HepG2 (cell line): ENCODE measurements at regions not wholly inside any gene's neighbourhood (a gene's known extent, or its start where the extent isn't known, plus 50 kb on each side); places are given as distances from the start of the nearest gene placed in this dataset.

Experiments used
- DNMT1 ChIP-seq: sonication (generic); formaldehyde crosslinking; IDR thresholded peaks from 2 replicates; pipeline ENCODE4 v1.5.1; 2020; ENCODE audit warnings: mild to moderate bottlenecking, missing genetic modification reagents
- FOSL1 ChIP-seq: sonication (generic); formaldehyde crosslinking; IDR thresholded peaks from 2 replicates; pipeline ENCODE4 v1.9.0; 2021; ENCODE audit warnings: missing genetic modification reagents, borderline replicate concordance
- KLF16 ChIP-seq, 2 experiments: sonication (generic) in 1 of 2; formaldehyde crosslinking in 1 of 2; IDR thresholded peaks; 2 replicates each; pipeline versions ENCODE4 v1.6.1 to v1.8.0; 2016 to 2023; ENCODE audit warnings: missing genetic modification reagents in 2 of 2, missing compliant biosample characterization in 1 of 2
- SCMH1 ChIP-seq: sonication (generic); formaldehyde crosslinking; IDR thresholded peaks from 2 replicates; pipeline ENCODE4 v1.9.0; 2021; ENCODE audit warnings: missing genetic modification reagents, mild to moderate bottlenecking, borderline replicate concordance
- TEAD3 ChIP-seq: optimal IDR thresholded peaks from 2 replicates; pipeline ENCODE3; 2016; ENCODE audit warnings: borderline replicate concordance
- TGIF2 ChIP-seq: IDR thresholded peaks from 2 replicates; pipeline ENCODE4 v1.6.1; 2016; ENCODE audit warnings: control low read depth, missing compliant biosample characterization
- ZFAT ChIP-seq: sonication (generic); formaldehyde crosslinking; conservative IDR thresholded peaks from 2 replicates; pipeline ENCODE4 v1.8.1; 2023; ENCODE audit warnings: missing genetic modification reagents, inconsistent platforms
- ZKSCAN8 ChIP-seq: IDR thresholded peaks from 2 replicates; pipeline ENCODE4 v1.6.1; 2016; ENCODE audit warnings: borderline replicate concordance, missing genetic modification reagents, missing compliant biosample characterization
- ZNF292 ChIP-seq: sonication (generic); formaldehyde crosslinking; IDR thresholded peaks from 2 replicates; pipeline ENCODE4 v1.8.1; 2022; ENCODE audit warnings: mild to moderate bottlenecking, low read depth, missing genetic modification reagents, borderline replicate concordance
- ZNF33B ChIP-seq: sonication (generic); formaldehyde crosslinking; IDR thresholded peaks from 2 replicates; pipeline ENCODE4 v1.5.1; 2020; ENCODE audit warnings: mild to moderate bottlenecking, missing genetic modification reagents
- TF ChIP-seq, protein P1 (sequence below): sonication (generic); formaldehyde crosslinking; IDR thresholded peaks from 2 replicates; pipeline ENCODE4 v1.8.0; 2022; ENCODE audit warnings: missing genetic modification reagents, mild to moderate bottlenecking, inconsistent platforms, borderline replicate concordance
- TF ChIP-seq, protein P2 (sequence below): sonication (generic); formaldehyde crosslinking; IDR thresholded peaks from 2 replicates; pipeline ENCODE4 v1.4.0; 2020; ENCODE audit warnings: missing genetic modification reagents, mild to moderate bottlenecking, borderline replicate concordance
- TF ChIP-seq, protein P3 (sequence below): sonication (generic); formaldehyde crosslinking; conservative IDR thresholded peaks from 2 replicates; pipeline ENCODE4 v1.4.0; 2020; ENCODE audit warnings: missing genetic modification reagents

DNA sequence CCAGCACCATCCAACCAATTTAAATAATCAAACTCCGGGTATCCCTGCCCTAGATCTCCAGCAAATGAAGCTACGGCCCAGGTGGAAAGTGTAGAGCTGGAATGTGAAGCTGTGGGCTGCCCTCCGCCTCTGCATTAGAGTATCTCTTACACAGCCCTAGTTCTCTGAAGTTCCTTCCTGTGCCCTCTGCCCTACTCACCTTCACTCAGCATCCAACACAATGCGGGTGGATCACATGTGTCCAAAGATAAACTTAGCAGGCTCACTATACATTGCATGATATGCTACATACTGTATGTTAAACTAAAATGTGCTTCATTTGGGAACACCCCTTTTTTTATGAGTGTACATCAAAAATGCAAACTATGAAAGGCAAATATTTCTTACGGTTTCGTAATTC lies 70.0 kb upstream of the RAD23B start (continued):
- TF ChIP-seq, protein P1, sequence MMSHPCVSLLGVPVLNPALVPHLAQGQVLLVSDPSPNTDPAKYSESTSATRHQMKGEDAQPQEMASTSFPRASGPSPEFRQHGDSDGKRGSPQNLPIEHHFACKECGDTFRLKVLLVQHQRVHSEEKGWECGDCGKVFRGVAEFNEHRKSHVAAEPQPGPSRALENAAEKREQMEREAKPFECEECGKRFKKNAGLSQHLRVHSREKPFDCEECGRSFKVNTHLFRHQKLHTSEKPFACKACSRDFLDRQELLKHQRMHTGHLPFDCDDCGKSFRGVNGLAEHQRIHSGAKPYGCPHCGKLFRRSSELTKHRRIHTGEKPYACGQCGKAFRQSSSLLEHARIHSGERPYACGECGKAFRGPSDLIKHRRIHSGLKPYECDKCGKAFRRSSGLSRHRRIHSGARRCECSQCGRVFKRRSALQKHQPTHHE (CRISPR knock-in tag) = no peak
- TF ChIP-seq TGIF2 (CRISPR knock-in tag) (no peak), ZNF33B (no peak), FOSL1 (CRISPR knock-in tag) (no peak), ZKSCAN8 (CRISPR knock-in tag) (no peak), DNMT1 (CRISPR knock-in tag) (no peak), KLF16 (CRISPR knock-in tag; IDR thresholded peaks at IDR 0.05) (no peak), ZNF292 (CRISPR knock-in tag) (no peak), ZFAT (CRISPR knock-in tag) (no peak), TEAD3 (CRISPR knock-in tag) (peak; percentile 57), SCMH1 (no peak)
- TF ChIP-seq, protein P2, sequence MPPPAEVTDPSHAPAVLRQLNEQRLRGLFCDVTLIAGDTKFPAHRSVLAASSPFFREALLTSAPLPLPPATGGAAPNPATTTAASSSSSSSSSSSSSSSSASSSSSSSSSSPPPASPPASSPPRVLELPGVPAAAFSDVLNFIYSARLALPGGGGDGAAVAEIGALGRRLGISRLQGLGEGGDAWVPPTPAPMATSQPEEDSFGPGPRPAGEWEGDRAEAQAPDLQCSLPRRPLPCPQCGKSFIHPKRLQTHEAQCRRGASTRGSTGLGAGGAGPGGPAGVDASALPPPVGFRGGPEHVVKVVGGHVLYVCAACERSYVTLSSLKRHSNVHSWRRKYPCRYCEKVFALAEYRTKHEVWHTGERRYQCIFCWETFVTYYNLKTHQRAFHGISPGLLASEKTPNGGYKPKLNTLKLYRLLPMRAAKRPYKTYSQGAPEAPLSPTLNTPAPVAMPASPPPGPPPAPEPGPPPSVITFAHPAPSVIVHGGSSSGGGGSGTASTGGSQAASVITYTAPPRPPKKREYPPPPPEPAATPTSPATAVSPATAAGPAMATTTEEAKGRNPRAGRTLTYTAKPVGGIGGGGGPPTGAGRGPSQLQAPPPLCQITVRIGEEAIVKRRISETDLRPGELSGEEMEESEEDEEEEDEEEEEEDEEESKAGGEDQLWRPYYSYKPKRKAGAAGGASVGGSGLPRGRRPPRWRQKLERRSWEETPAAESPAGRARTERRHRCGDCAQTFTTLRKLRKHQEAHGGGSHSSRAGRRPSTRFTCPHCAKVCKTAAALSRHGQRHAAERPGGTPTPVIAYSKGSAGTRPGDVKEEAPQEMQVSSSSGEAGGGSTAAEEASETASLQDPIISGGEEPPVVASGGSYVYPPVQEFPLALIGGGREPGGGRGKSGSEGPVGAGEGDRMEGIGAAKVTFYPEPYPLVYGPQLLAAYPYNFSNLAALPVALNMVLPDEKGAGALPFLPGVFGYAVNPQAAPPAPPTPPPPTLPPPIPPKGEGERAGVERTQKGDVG (CRISPR knock-in tag) = no peak
- TF ChIP-seq, protein P3, sequence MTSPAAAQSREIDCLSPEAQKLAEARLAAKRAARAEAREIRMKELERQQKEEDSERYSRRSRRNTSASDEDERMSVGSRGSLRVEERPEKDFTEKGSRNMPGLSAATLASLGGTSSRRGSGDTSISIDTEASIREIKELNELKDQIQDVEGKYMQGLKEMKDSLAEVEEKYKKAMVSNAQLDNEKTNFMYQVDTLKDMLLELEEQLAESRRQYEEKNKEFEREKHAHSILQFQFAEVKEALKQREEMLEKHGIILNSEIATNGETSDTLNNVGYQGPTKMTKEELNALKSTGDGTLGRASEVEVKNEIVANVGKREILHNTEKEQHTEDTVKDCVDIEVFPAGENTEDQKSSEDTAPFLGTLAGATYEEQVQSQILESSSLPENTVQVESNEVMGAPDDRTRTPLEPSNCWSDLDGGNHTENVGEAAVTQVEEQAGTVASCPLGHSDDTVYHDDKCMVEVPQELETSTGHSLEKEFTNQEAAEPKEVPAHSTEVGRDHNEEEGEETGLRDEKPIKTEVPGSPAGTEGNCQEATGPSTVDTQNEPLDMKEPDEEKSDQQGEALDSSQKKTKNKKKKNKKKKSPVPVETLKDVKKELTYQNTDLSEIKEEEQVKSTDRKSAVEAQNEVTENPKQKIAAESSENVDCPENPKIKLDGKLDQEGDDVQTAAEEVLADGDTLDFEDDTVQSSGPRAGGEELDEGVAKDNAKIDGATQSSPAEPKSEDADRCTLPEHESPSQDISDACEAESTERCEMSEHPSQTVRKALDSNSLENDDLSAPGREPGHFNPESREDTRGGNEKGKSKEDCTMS (CRISPR knock-in tag) = no peak
